ENCODE measurements at regions not wholly inside any gene's neighbourhood (a gene's known extent, or its start where the extent isn't known, plus 50 kb on each side); places are given as distances from the start of the nearest gene placed in this dataset.

DNA sequence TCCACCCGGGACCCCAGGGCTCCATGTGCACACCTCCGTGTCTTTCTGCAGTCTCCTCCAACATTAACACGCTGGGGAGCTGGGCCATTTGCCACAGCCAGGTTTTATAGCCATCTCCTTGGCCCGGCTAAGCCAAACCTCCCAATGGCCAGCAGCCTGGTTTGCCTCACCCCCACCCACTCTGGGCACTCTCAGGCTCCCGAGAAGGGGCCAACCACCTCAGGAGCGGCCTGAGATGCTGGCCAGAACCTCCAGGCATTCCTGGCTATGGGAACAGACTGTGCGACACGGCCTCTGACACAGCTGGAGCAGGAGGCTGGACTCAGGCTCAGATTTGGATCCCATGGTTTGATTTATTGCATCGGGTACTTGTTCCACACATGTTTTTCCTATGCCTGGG is 289.7 kb downstream of the RPLP1 start:
- Histone ChIP-seq H3K27ac (ENCODE audit: low read depth in 1 of 2, low read length in 2 of 2) (no peak overlapping the region), H3K4me1 (ENCODE audit: control insufficient read depth in 4 of 4, insufficient read depth in 4 of 4, low read length in 3 of 4) (no peaks in the 10 kb centered on the region), H3K9ac (ENCODE audit: low read depth in 1 of 2, low read length in 2 of 2) (no peak overlapping the region), H3K27me3 (ENCODE audit: control insufficient read depth in 4 of 4, insufficient read depth in 4 of 4, low read length in 3 of 4) (peaks cover 0 to 3% (median 0%) of the 10 kb centered on the region in 4 donors), H3K36me3 (ENCODE audit: control insufficient read depth in 4 of 4, insufficient read depth in 3 of 4, low read depth in 1 of 4, low read length in 3 of 4) (no peaks in the 10 kb centered on the region), H3K4me3 (ENCODE audit: low read depth in 1 of 3, low read length in 3 of 3) (no peak overlapping the region), H3K9me3 (ENCODE audit: control insufficient read depth in 4 of 4, low read length in 3 of 4) (peaks cover 0 to 5% (median 2%) of the 10 kb centered on the region in 4 donors)
- TF ChIP-seq, protein P1, sequence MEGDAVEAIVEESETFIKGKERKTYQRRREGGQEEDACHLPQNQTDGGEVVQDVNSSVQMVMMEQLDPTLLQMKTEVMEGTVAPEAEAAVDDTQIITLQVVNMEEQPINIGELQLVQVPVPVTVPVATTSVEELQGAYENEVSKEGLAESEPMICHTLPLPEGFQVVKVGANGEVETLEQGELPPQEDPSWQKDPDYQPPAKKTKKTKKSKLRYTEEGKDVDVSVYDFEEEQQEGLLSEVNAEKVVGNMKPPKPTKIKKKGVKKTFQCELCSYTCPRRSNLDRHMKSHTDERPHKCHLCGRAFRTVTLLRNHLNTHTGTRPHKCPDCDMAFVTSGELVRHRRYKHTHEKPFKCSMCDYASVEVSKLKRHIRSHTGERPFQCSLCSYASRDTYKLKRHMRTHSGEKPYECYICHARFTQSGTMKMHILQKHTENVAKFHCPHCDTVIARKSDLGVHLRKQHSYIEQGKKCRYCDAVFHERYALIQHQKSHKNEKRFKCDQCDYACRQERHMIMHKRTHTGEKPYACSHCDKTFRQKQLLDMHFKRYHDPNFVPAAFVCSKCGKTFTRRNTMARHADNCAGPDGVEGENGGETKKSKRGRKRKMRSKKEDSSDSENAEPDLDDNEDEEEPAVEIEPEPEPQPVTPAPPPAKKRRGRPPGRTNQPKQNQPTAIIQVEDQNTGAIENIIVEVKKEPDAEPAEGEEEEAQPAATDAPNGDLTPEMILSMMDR (IDR thresholded peaks at IDR 0.05; ENCODE audit: low read depth, low read length, missing input control): no peak
- TF ChIP-seq EGR1 (IDR thresholded peaks at IDR 0.05; ENCODE audit: low read depth in 2 of 2) (no peak), RAD21 (IDR thresholded peaks at IDR 0.05) (no peak), TAF1 (conservative IDR thresholded peaks at IDR 0.05) (no peak), FOXA1 (IDR thresholded peaks at IDR 0.05) (no peak), JUND (IDR thresholded peaks at IDR 0.05) (no peak), SP1 (IDR thresholded peaks at IDR 0.05) (no peak), HNF4G (IDR thresholded peaks at IDR 0.05) (no peak)
- DNase-seq (ENCODE audit: low spot score): no peak
- 86% methylated on average over 9 of the region's 9 CpGs for WGBS

DNA sequence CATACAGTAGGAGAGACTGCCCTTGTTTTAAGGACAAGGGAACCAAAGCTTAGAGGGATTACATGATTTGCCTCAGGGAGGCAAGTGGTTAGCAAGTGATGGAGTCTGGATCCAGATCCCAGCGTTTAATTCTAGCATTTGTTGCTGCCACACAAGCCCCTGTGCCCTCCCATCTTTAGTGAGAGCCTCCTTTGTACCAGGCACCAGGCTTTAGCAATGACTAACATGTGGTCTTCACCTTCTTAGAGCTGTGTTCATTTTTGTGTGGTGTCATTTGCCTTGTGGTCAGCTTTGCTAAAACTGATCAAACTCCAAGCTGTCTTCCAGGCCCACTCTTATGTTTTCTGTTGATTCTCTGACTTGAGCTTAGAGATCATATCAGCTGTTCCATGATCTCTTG is 290.5 kb downstream of the RPLP1 start:
- no peak overlapping the region for H3K4me3 ChIP-seq (ENCODE audit: low read depth in 1 of 3, low read length in 3 of 3)
- H3K4me1 ChIP-seq (ENCODE audit: control insufficient read depth in 4 of 4, insufficient read depth in 4 of 4, low read length in 3 of 4): no peaks in the 10 kb centered on the region
- H3K36me3 ChIP-seq (ENCODE audit: control insufficient read depth in 4 of 4, insufficient read depth in 3 of 4, low read depth in 1 of 4, low read length in 3 of 4): no peaks in the 10 kb centered on the region
- H3K9me3 ChIP-seq (ENCODE audit: control insufficient read depth in 4 of 4, low read length in 3 of 4): peaks cover 0 to 5% (median 2%) of the 10 kb centered on the region in 4 donors
- WGBS: 76% methylated on average over 1 of the region's 1 CpG
- TF ChIP-seq NR2F2 (IDR thresholded peaks at IDR 0.05) (no peak), GABPA (IDR thresholded peaks at IDR 0.05 in 1 of 2, conservative IDR thresholded peaks at IDR 0.05 in 1 of 2) (no peak), FOXA1 (IDR thresholded peaks at IDR 0.05) (no peak), HNF4A (conservative IDR thresholded peaks at IDR 0.05) (no peak), RAD21 (IDR thresholded peaks at IDR 0.05) (no peak)
- TF ChIP-seq, protein P2, sequence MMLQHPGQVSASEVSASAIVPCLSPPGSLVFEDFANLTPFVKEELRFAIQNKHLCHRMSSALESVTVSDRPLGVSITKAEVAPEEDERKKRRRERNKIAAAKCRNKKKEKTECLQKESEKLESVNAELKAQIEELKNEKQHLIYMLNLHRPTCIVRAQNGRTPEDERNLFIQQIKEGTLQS (IDR thresholded peaks at IDR 0.05): no peak
- TF ChIP-seq, protein P3, sequence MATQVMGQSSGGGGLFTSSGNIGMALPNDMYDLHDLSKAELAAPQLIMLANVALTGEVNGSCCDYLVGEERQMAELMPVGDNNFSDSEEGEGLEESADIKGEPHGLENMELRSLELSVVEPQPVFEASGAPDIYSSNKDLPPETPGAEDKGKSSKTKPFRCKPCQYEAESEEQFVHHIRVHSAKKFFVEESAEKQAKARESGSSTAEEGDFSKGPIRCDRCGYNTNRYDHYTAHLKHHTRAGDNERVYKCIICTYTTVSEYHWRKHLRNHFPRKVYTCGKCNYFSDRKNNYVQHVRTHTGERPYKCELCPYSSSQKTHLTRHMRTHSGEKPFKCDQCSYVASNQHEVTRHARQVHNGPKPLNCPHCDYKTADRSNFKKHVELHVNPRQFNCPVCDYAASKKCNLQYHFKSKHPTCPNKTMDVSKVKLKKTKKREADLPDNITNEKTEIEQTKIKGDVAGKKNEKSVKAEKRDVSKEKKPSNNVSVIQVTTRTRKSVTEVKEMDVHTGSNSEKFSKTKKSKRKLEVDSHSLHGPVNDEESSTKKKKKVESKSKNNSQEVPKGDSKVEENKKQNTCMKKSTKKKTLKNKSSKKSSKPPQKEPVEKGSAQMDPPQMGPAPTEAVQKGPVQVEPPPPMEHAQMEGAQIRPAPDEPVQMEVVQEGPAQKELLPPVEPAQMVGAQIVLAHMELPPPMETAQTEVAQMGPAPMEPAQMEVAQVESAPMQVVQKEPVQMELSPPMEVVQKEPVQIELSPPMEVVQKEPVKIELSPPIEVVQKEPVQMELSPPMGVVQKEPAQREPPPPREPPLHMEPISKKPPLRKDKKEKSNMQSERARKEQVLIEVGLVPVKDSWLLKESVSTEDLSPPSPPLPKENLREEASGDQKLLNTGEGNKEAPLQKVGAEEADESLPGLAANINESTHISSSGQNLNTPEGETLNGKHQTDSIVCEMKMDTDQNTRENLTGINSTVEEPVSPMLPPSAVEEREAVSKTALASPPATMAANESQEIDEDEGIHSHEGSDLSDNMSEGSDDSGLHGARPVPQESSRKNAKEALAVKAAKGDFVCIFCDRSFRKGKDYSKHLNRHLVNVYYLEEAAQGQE (IDR thresholded peaks at IDR 0.05): no peak
- TF ChIP-seq, protein P4, sequence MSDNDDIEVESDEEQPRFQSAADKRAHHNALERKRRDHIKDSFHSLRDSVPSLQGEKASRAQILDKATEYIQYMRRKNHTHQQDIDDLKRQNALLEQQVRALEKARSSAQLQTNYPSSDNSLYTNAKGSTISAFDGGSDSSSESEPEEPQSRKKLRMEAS (IDR thresholded peaks at IDR 0.05): no peak
- no peak overlapping the region for H3K27ac ChIP-seq (ENCODE audit: low read depth in 1 of 2, low read length in 2 of 2)
- H3K27me3 ChIP-seq (ENCODE audit: control insufficient read depth in 4 of 4, insufficient read depth in 4 of 4, low read length in 3 of 4): peaks cover 0 to 3% (median 0%) of the 10 kb centered on the region in 4 donors
- H3K9ac ChIP-seq (ENCODE audit: low read depth in 1 of 2, low read length in 2 of 2): no peak overlapping the region
- no peak for DNase-seq (ENCODE audit: low spot score)

Measured in liver (tissue), 8 donors.